Coronary artery (tissue), 2 donors: ENCODE measurements at regions not wholly inside any gene's neighbourhood (a gene's known extent, or its start where the extent isn't known, plus 50 kb on each side); places are given as distances from the start of the nearest gene placed in this dataset.
"Not testable (repeated sequence)": the region's sequence is repeated elsewhere in the genome, so short reads cannot be mapped to it uniquely, and the experiment has no call there.

Source experiments
- DNase-seq: peaks from one replicate; pipeline ENCODE4 v3.0.0-alpha.2; 2017; ENCODE audit warnings: low spot score
- H3K27ac ChIP-seq, 2 donors: fragments of 200-600 bp; sonication (generic); one replicate each; pipeline ENCODE4 v1.5.1; 2016 to 2019
- H3K4me3 ChIP-seq: fragments of 200-600 bp; sonication (generic); 2 replicates; pipeline ENCODE4 v1.5.1; 2016; ENCODE audit warnings: mild to moderate bottlenecking, moderate library complexity
- TF ChIP-seq, protein P1 (sequence below): fragments of 200-600 bp; sonication (generic); IDR thresholded peaks from one replicate; pipeline ENCODE4 v1.5.1; 2019; ENCODE audit warnings: antibody characterized with exemption

DNA sequence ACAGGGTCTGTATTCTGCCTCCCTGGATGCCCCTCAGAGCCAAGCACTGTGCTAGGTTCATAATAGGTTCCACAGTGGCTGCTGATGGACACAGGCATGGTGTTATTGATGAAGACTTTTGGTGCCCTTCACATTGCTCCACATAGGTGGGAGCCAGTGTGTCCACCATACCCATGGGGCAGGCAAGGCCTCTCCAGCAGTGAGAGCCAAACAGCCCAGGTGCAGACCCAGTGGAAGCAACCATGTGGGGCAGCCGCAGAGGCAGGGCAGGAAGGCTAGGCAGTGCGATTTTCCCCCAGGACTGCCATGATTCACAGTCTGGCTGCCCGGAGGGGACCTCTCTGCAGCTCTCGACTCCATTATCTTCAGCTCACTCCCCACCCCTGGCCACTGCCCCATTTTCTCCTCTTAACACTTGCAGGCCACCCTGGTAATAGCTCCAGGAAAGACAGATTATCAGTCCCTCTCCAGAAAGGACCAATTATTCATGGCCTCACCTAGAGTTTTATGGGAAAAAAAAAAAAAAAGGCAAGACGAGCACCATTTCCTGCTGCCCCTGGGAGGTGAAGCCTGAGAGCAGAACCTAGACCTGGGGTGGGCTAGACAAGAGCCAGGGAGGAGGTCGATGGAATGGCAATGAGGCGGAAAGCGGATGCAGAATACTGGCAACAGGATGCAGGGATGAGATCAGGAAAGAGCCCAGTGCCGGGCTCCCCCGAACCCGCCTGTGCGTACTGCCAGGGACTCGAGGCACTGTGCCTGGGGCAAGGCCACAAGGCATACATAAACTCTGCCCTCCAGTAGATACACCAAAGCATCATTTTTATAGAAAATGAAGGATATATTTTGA, 343.0 kb upstream of the NCAM1 start:
- no peak for DNase-seq
- no peak overlapping the region for H3K4me3 ChIP-seq
- TF ChIP-seq, protein P1, sequence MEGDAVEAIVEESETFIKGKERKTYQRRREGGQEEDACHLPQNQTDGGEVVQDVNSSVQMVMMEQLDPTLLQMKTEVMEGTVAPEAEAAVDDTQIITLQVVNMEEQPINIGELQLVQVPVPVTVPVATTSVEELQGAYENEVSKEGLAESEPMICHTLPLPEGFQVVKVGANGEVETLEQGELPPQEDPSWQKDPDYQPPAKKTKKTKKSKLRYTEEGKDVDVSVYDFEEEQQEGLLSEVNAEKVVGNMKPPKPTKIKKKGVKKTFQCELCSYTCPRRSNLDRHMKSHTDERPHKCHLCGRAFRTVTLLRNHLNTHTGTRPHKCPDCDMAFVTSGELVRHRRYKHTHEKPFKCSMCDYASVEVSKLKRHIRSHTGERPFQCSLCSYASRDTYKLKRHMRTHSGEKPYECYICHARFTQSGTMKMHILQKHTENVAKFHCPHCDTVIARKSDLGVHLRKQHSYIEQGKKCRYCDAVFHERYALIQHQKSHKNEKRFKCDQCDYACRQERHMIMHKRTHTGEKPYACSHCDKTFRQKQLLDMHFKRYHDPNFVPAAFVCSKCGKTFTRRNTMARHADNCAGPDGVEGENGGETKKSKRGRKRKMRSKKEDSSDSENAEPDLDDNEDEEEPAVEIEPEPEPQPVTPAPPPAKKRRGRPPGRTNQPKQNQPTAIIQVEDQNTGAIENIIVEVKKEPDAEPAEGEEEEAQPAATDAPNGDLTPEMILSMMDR = no peak
- H3K27ac ChIP-seq = no peak overlapping the region

DNA sequence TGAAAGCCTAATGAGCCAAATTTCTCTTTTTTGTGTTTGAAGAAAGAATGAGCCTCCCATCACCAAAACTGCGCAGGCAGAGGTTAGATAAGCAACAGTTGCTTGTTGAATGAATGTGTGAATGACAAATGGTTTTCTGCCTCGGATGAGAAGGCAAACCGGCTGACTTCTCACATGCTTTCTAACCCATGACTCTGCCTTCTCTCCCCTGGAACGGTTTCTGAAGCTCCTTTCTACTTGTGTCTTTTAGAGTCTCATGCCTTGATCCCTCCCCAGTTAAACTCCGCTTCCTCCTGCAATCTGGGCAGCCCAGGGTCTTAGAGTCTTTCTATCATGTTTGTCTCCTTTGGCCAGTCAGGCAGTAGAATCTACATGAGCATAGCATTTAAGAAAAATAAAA, 342.1 kb upstream of the NCAM1 start:
- Histone ChIP-seq H3K4me3 (no peak overlapping the region), H3K27ac (no peak overlapping the region)
- TF ChIP-seq, protein P1 = no peak
- no peak for DNase-seq

DNA sequence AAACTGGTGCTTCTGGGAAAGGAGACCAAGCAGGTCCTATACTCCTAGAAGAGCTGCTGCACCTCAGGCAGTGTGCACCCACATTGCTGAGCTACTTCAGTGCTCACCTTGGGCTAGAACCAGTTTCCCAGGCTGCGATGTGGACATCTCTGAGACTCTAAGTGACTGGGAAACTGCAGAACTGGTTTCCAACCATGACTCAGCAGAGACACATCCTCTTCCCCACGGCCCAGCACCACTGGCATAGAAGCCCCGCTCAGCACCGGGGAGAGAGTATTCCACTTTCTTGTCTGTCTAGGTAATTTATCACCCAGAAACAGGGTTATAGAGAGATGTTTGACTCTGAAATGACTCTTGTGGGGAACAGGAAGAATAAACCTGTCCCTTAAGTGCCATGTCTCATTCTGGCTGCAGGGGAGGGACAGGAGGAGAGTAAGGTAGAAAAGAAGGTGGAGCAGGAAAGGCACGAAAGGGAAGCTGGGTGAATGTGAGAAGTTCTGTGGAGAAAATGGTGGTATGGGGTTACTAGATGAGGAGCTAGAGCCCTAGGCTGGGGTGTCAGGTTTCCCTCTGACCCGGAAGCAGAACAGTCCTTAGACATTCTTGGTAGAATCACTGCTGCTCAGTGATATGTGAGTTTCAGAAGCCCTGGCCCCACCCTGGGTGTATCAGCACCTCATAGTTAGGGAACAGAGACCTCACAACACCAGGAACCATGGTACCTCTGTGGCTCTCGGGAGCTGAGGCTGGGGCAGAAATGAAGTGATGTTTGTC, 340.4 kb upstream of the NCAM1 start:
- TF ChIP-seq, protein P1 = no peak
- no peak for DNase-seq
- no peak overlapping the region for H3K4me3 ChIP-seq
- no peak overlapping the region for H3K27ac ChIP-seq

DNA sequence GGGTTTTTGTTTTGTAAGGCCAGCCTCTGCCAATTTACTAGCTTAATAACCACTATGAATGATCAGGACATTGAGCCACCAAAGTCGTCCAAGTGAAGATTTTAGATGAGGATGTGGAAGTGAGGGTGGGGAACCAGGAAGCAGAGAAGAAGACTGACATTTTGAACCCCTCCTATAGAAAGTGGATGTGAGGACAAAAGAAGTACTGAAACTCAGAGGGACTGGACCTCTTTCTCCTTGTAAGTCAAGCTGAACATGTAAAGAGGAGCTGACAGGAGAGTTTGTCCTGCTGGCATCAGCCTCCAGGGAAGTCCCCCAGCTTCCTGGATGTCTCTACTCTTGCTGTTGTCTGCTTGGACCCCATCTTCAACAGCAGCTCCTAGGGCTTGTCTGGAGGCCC, 338.2 kb upstream of the NCAM1 start:
- no peak for DNase-seq
- Histone ChIP-seq H3K27ac (no peak overlapping the region), H3K4me3 (no peak overlapping the region)
- TF ChIP-seq, protein P1 = no peak

DNA sequence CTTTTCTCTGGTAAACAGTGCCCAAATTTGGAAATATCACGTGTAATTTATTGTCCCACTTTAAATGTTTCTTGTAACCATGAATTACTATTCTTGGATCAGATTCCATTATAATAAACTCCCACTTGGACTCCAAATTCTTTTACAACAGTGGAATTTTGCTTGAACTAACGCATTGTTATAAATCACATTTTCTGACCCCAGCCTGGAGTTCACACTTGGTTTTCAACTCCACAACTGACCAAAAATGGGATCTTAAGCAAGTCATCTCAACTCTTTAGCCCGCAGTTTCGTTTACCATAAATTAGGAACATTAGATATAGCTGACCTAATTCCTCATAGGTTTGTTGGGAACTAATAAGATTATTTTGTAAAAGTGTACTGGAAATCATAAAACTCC, 336.8 kb upstream of the NCAM1 start:
- no peak overlapping the region for H3K4me3 ChIP-seq
- no peak overlapping the region for H3K27ac ChIP-seq
- TF ChIP-seq, protein P1 = no peak
- DNase-seq = no peak

DNA sequence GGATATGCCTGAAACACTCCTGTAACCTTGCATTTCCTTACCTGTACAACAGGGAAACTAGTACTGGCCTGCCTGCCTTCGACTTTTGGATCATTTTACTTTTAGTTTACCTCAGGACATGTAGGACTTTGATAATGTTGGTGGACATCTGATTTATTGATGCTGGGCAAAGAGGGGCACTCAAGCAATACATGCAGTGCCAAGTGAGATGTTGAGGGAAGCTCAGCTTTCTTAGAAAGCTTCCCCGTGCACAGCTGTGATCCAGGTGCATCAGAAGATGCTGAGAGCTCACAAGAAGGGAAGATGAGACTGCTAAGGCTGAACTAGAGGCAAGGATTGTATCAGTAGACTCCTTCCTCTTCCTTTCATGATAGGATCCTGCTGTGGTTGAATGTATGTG, 336.2 kb upstream of the NCAM1 start:
- not testable (repeated sequence) for DNase-seq, H3K27ac ChIP-seq, H3K4me3 ChIP-seq

DNA sequence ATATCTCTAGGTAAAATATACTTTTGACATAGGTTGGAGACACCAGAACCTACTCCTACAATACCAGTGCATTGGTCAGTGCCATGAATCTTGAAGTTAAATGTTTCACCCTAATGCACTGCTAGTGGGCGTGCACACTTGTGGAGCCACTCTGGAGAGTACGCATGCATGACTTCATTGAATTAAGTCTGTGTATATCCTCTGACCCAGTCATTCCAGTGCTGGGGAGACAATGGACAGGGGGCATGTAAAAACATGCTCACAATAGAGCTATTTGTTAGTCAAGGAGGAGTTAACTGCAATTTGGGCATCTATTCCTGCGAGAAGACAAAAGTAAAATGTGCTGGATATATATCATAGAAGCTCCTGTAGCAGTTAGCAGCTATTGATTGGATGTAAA, 335.4 kb upstream of the NCAM1 start:
- DNase-seq = no peak
- TF ChIP-seq, protein P1 = no peak
- H3K27ac ChIP-seq = no peak overlapping the region
- no peak overlapping the region for H3K4me3 ChIP-seq
